SK-N-SH (cell line): ENCODE measurements at regions not wholly inside any gene's neighbourhood (a gene's known extent, or its start where the extent isn't known, plus 50 kb on each side); places are given as distances from the start of the nearest gene placed in this dataset.
A peak's percentile ranks its signal among the peaks of the same experiment; 100 is the strongest.

Experiments
- CTCF ChIA-PET: fragments of 300-600, 350-600 bp; formaldehyde crosslinking; extraction: SDS; loops from one replicate; lab custom pipeline; 2021; lab: Yijun Ruan, JAX
- POLR2A ChIA-PET: fragments of 350-600 bp; sonication (Branson Sonifier 250); formaldehyde crosslinking; extraction: SDS; loops from one replicate; lab custom pipeline; 2020; ENCODE audit warnings: antibody characterized with exemption, inconsistent platforms; lab: Yijun Ruan, JAX
- DNase-seq: peaks from one replicate; pipeline ENCODE4 v3.0.0; 2012
- H2AFZ ChIP-seq: fragments of 200-600 bp; sonication (generic); 2 replicates; pipeline ENCODE4 v1.8.1; 2016; ENCODE audit warnings: antibody characterized with exemption, mild to moderate bottlenecking, low read depth
- H3F3A ChIP-seq: fragments of 200-600 bp; sonication (generic); replicated peaks from 2 replicates; pipeline ENCODE3; 2016; ENCODE audit warnings: antibody characterized with exemption, mild to moderate bottlenecking; ENCODE audit not compliant: insufficient read depth
- H3K27ac ChIP-seq, 2 experiments: fragments of 200-500 bp in 1 of 2; fragments of 200-600 bp in 1 of 2; sonication (Bioruptor generic) in 1 of 2; sonication (generic), shearing (Covaris generic) in 1 of 2; 2 replicates each; pipeline versions ENCODE4 v1.5.1 to v1.6.1; 2014 to 2016; ENCODE audit warnings: low read depth in 2 of 2, inconsistent platforms in 1 of 2, low read length in 1 of 2, mild to moderate bottlenecking in 1 of 2, mixed read lengths in 1 of 2
- H3K27me3 ChIP-seq: fragments of 200-600 bp; sonication (generic), shearing (Covaris generic); 2 replicates; pipeline ENCODE4 v1.6.1; 2016; ENCODE audit warnings: mixed run types; ENCODE audit not compliant: insufficient read depth
- H3K36me3 ChIP-seq, 2 experiments: fragments of 200-500 bp in 1 of 2; fragments of 200-600 bp in 1 of 2; sonication (Bioruptor generic) in 1 of 2; sonication (generic) in 1 of 2; replicated peaks in 1 of 2; 2 replicates each; pipeline versions ENCODE3 to v1.5.1; 2014 to 2016; ENCODE audit warnings: low read length in 1 of 2, mild to moderate bottlenecking in 1 of 2; ENCODE audit not compliant: insufficient read depth in 2 of 2, control insufficient read depth in 1 of 2
- H3K4me1 ChIP-seq, 2 experiments: fragments of 200-500 bp in 1 of 2; fragments of 200-600 bp in 1 of 2; sonication (Bioruptor generic) in 1 of 2; sonication (generic), shearing (Covaris generic) in 1 of 2; 2 replicates each; pipeline versions ENCODE4 v1.5.1 to v1.6.1; 2014 to 2016; ENCODE audit warnings: low read depth in 1 of 2, low read length in 1 of 2, mixed run types in 1 of 2; ENCODE audit not compliant: insufficient read depth in 2 of 2, control insufficient read depth in 1 of 2
- H3K4me2 ChIP-seq: fragments of 200-600 bp; sonication (generic), shearing (Covaris generic); 2 replicates; pipeline ENCODE4 v1.6.1; 2017; ENCODE audit warnings: mixed run types
- H3K4me3 ChIP-seq, 2 experiments: fragments of 200-500 bp in 1 of 2; fragments of 200-600 bp in 1 of 2; sonication (Bioruptor generic) in 1 of 2; sonication (generic), shearing (Covaris generic) in 1 of 2; 2 replicates each; pipeline versions ENCODE4 v1.5.1 to v1.8.1; 2014 to 2016; ENCODE audit warnings: low read depth in 2 of 2, inconsistent platforms in 1 of 2, low read length in 1 of 2, mild to moderate bottlenecking in 1 of 2, mixed read lengths in 1 of 2, moderate library complexity in 1 of 2
- H3K79me2 ChIP-seq: fragments of 200-600 bp; sonication (generic); 2 replicates; pipeline ENCODE4 v1.8.1; 2017; ENCODE audit warnings: mild to moderate bottlenecking; ENCODE audit not compliant: insufficient read depth
- H3K9ac ChIP-seq: fragments of 200-600 bp; sonication (generic); 2 replicates; pipeline ENCODE4 v1.6.1; 2017; ENCODE audit warnings: mixed run types
- H3K9me2 ChIP-seq: fragments of 200-600 bp; sonication (generic); 2 replicates; pipeline ENCODE4 v1.6.1; 2017; ENCODE audit warnings: mixed run types
- H3K9me3 ChIP-seq: fragments of 200-600 bp; sonication (generic); 2 replicates; pipeline ENCODE4 v1.6.1; 2017; ENCODE audit warnings: mixed run types, mild to moderate bottlenecking, moderate library complexity
- H4K20me1 ChIP-seq: fragments of 200-600 bp; sonication (generic); 2 replicates; pipeline ENCODE4 v1.6.1; 2017; ENCODE audit warnings: mild to moderate bottlenecking, mixed run types; ENCODE audit not compliant: insufficient read depth
- MAX ChIP-seq: IDR thresholded peaks from 2 replicates; pipeline ENCODE4 v1.4.0; 2012; ENCODE audit warnings: low read depth
- MXI1 ChIP-seq: IDR thresholded peaks from 2 replicates; pipeline ENCODE4 v1.6.1; 2012; ENCODE audit warnings: mild to moderate bottlenecking, low read depth, low read length, improper control_type of control experiment
- NRF1 ChIP-seq: IDR thresholded peaks from 2 replicates; pipeline ENCODE4 v1.6.1; 2012; ENCODE audit warnings: low read depth, mild to moderate bottlenecking, low read length
- WGBS: methylation state at CpG from one replicate; pipeline ENCODE4 v1.1.6; 2017; ENCODE audit warnings: low lambda C conversion rate; 5-methylcytosine and 5-hydroxymethylcytosine counted together
- TF ChIP-seq, protein P1 (sequence below): IDR thresholded peaks from 2 replicates; pipeline ENCODE4; 2012

DNA sequence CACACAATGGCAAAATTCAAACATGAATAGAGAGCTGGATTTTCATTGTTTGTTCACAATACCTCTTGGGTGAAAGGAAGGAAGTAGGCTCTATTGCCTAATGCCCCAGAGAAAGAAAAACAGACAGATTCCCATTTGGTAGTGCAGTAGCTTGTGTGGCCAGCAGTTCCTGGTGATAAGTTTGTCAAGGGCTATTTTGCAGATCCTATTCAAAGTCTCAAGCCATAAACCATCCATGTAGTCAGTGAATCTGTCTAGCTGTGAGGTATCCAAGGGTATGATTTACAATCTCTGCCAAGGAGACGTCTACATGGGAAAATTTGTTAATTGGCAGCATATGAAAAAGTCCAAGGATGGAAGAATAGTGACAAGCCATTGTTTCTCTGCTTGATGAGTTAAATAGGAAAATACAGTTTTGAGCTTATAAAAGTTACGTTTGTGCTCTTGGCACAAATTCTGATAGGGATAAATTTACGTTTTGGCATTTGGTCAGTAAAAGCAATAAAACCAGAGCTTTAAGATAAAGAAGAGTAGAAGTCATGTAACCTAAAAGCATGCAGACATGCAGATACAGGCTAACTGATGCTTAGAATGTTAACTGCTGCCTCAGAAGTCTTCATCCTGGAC lies 269.1 kb downstream of the GATA3 start:
- H3K27me3 ChIP-seq, result peaks cover 11% of the 10 kb centered on the region; the same call in 1 of the 2 replicates
- H4K20me1 ChIP-seq, result no peaks in the 10 kb centered on the region
- no peak overlapping the region for H3K4me2 ChIP-seq
- H3F3A ChIP-seq, result no peaks in the 10 kb centered on the region
- peak overlapping the region in 1 of 2 experiments; percentile 58; a peak in 2 of 4 replicates for H3K27ac ChIP-seq
- H3K4me1 ChIP-seq, result peaks cover 0 to 14% of the 10 kb centered on the region in 2 experiments; a peak in 2 of 4 replicates
- TF ChIP-seq MXI1, result no peak
- no peaks in the 10 kb centered on the region for H3K36me3 ChIP-seq
- H2AFZ ChIP-seq, result no peak overlapping the region
- ChIA-PET POLR2A (interaction anchor here (1.3 to 1.5 kb wide), 2 partner anchors 9 to 264 kb away, joined by 3 read pairs; no protein-coding TSS in a partner anchor), CTCF (interaction anchor here (2.4 kb wide), 1 partner anchor 9 kb away, joined by 6 read pairs; no protein-coding TSS in a partner anchor)
- H3K9me3 ChIP-seq, result no peaks in the 10 kb centered on the region
- H3K79me2 ChIP-seq, result no peaks in the 10 kb centered on the region
- no peak overlapping the region for H3K9ac ChIP-seq
- no peak for DNase-seq
- no peaks in the 10 kb centered on the region for H3K9me2 ChIP-seq
- 26% methylated on average over 3 of the region's 3 CpGs for WGBS
- no peak overlapping the region for H3K4me3 ChIP-seq

DNA sequence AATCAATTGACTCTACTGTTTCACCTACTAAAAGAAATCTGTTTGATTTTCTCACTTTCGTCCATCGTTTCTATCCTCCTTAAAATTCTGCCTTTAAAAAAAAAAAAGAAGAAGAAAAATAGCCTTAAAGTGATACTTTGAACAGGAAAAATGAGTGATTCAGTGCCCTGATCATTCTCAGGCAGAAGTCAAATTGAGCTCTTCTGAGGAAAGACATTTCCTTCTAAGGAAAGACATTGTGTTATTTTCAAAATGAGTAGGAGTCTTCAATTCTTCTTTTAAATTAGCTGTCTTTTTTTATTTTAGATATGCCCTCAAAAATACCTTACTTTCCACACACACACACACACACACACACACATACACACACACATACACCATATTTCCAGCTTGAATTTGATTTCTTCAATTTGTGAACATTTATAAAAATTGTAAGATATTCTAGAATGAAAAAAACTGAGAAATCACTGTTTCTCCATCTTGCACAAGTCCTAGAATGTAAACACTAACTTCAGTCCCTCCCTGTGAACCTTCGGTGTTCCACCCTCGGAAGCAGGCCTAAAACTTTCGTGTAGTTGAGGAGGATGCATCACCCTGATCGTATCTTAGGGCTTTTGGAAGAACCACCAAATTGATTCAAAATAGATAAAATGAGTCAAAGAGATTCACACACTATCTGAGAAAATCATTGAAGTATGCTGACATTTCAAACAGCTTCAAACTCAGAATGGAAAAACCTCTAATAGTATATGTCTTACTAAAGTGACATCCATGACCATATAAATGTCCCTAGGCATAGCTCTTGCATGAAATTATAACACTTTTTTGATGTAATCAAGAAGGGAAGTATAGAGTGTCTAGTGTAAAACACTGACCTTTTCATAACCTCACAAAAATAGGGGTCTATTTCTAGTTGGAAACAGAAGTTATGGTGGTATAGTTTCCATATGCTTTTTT lies 270.8 kb downstream of the GATA3 start:
- POLR2A ChIA-PET, result interaction anchor here (1.5 kb wide), 1 partner anchor 266 kb away, joined by 3 read pairs; no protein-coding TSS in a partner anchor
- CTCF ChIA-PET, result interaction anchor here (1.2 kb wide), 1 partner anchor 9 kb away, joined by 4 read pairs; no protein-coding TSS in a partner anchor

More for the DNA sequence above, 270.8 kb downstream of the GATA3 start:
- no peak overlapping the region for H3K27ac ChIP-seq
- H3K9me2 ChIP-seq, result no peaks in the 10 kb centered on the region
- no peak for DNase-seq
- WGBS, result 57% methylated on average over 6 of the region's 6 CpGs
- H3K4me1 ChIP-seq, result peaks cover 0 to 14% of the 10 kb centered on the region in 2 experiments; a peak in 2 of 4 replicates
- TF ChIP-seq, protein P1, sequence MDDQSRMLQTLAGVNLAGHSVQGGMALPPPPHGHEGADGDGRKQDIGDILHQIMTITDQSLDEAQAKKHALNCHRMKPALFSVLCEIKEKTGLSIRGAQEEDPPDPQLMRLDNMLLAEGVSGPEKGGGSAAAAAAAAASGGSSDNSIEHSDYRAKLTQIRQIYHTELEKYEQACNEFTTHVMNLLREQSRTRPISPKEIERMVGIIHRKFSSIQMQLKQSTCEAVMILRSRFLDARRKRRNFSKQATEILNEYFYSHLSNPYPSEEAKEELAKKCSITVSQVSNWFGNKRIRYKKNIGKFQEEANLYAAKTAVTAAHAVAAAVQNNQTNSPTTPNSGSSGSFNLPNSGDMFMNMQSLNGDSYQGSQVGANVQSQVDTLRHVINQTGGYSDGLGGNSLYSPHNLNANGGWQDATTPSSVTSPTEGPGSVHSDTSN, result no peak
- TF ChIP-seq MAX, result no peak
- TF ChIP-seq NRF1, result no peak
- no peak overlapping the region for H3K4me2 ChIP-seq
- no peaks in the 10 kb centered on the region for H3K9me3 ChIP-seq
- no peak overlapping the region for H3K9ac ChIP-seq
- no peaks in the 10 kb centered on the region for H3F3A ChIP-seq
- H3K36me3 ChIP-seq, result no peaks in the 10 kb centered on the region
- H2AFZ ChIP-seq, result no peak overlapping the region
- H3K79me2 ChIP-seq, result no peaks in the 10 kb centered on the region
- no peak overlapping the region for H3K4me3 ChIP-seq
- H4K20me1 ChIP-seq, result no peaks in the 10 kb centered on the region
- H3K27me3 ChIP-seq, result peaks cover 8% of the 10 kb centered on the region; the same call in 1 of the 2 replicates
